ENCODE measurements at regions not wholly inside any gene's neighbourhood (a gene's known extent, or its start where the extent isn't known, plus 50 kb on each side); places are given as distances from the start of the nearest gene placed in this dataset.

DNA sequence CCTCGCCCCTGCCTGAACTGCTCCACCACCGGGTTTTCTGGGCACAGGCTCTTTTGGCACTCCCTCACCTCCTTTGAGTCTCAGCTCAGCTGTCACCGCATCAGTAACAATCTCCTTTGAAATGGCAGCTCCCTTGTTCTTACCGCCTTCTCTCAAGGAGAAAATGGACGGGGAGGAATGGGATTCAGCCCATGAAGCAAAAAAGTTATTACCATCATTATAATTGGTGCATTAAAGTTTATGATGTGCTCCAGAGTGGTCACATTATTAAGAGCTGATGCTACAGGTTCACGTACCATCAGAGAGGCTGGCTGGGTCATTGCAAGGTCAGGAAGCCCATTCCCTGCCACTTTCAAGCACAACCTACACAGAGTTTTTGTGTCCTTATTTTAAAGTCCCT is 344.7 kb downstream of the AGTPBP1 start:
- dilution Hi-C loops (cut with MboI; ENCODE audit: extremely low pct_ligation_motif_present, low sequenced_read_pairs): no loop called here
- Histone ChIP-seq H3K4me1 (ENCODE audit: control insufficient read depth, extremely low read depth, insufficient read depth, low read length) (no peaks in the 10 kb centered on the region), H3K36me3 (ENCODE audit: control insufficient read depth in 2 of 2, extremely low read depth in 1 of 2, insufficient read depth in 2 of 2, low read length in 2 of 2) (no peaks in the 10 kb centered on the region), H3K4me2 (ENCODE audit: control insufficient read depth, extremely low read depth, insufficient read depth, low read depth, low read length) (no peak overlapping the region), H3K9me3 (ENCODE audit: control insufficient read depth, low read depth, low read length) (no peaks in the 10 kb centered on the region), H3K9ac (ENCODE audit: control insufficient read depth, extremely low read depth, insufficient read depth, low read length) (no peak overlapping the region), H3K4me3 (ENCODE audit: control insufficient read depth in 2 of 3, extremely low read depth in 1 of 3, insufficient read depth in 2 of 3, low read depth in 1 of 3, low read length in 3 of 3) (no peak overlapping the region), H4K20me1 (ENCODE audit: control insufficient read depth, extremely low read depth, insufficient read depth, low read length) (no peaks in the 10 kb centered on the region), H3K79me2 (ENCODE audit: control insufficient read depth, insufficient read depth, low read length) (no peaks in the 10 kb centered on the region), H3K27ac (ENCODE audit: control insufficient read depth, insufficient read depth, low read length) (no peak overlapping the region), H2AFZ (ENCODE audit: control insufficient read depth, low read length) (no peak overlapping the region), H3K9me1 (ENCODE audit: control insufficient read depth, extremely low read depth, insufficient read depth, low read length) (no peaks in the 10 kb centered on the region), H3K27me3 (ENCODE audit: control insufficient read depth, extremely low read depth, insufficient read depth, low read length) (no peaks in the 10 kb centered on the region)
- no peak for FAIRE-seq
- TF ChIP-seq, protein P1, sequence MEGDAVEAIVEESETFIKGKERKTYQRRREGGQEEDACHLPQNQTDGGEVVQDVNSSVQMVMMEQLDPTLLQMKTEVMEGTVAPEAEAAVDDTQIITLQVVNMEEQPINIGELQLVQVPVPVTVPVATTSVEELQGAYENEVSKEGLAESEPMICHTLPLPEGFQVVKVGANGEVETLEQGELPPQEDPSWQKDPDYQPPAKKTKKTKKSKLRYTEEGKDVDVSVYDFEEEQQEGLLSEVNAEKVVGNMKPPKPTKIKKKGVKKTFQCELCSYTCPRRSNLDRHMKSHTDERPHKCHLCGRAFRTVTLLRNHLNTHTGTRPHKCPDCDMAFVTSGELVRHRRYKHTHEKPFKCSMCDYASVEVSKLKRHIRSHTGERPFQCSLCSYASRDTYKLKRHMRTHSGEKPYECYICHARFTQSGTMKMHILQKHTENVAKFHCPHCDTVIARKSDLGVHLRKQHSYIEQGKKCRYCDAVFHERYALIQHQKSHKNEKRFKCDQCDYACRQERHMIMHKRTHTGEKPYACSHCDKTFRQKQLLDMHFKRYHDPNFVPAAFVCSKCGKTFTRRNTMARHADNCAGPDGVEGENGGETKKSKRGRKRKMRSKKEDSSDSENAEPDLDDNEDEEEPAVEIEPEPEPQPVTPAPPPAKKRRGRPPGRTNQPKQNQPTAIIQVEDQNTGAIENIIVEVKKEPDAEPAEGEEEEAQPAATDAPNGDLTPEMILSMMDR (optimal IDR thresholded peaks at IDR 0.05 in 1 of 3, IDR thresholded peaks at IDR 0.05 in 1 of 3, conservative IDR thresholded peaks at IDR 0.05 in 1 of 3; ENCODE audit: extremely low read depth in 1 of 3, insufficient read depth in 2 of 3, low read length in 3 of 3): no peak
- no peak for TF ChIP-seq EZH2 (IDR thresholded peaks at IDR 0.05; ENCODE audit: low read length)
- no peak for DNase-seq (ENCODE audit: low read depth, low spot score)

DNA sequence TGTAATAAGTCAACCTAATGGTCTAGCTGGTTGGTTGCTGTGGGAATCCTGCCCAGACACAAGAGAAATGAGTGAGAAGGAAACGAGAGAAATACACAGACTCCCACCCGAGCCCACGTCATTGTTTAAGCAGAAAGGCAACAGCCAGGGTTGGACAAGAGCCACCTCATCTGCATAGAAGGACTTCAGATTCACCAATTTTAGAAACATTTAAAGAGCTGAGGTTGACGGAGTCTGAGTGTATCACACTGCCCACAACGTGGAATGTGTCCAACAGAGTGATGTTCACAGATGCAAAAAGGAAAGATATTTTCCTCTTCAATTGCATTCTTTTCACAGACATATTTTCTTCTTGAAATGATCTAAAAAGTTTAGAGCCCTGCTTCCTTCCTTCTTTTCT is 349.5 kb downstream of the AGTPBP1 start:
- no peak overlapping the region for H3K4me2 ChIP-seq (ENCODE audit: control insufficient read depth, extremely low read depth, insufficient read depth, low read depth, low read length)
- DNase-seq (ENCODE audit: low read depth, low spot score) (no peak), FAIRE-seq (no peak)
- H3K4me3 ChIP-seq (ENCODE audit: control insufficient read depth in 2 of 3, extremely low read depth in 1 of 3, insufficient read depth in 2 of 3, low read depth in 1 of 3, low read length in 3 of 3): no peak overlapping the region
- no peak overlapping the region for H3K9ac ChIP-seq (ENCODE audit: control insufficient read depth, extremely low read depth, insufficient read depth, low read length)
- H3K9me1 ChIP-seq (ENCODE audit: control insufficient read depth, extremely low read depth, insufficient read depth, low read length): no peaks in the 10 kb centered on the region
- H3K27ac ChIP-seq (ENCODE audit: control insufficient read depth, insufficient read depth, low read length): no peak overlapping the region
- H3K79me2 ChIP-seq (ENCODE audit: control insufficient read depth, insufficient read depth, low read length): no peaks in the 10 kb centered on the region
- TF ChIP-seq, protein P1 (optimal IDR thresholded peaks at IDR 0.05 in 1 of 3, IDR thresholded peaks at IDR 0.05 in 1 of 3, conservative IDR thresholded peaks at IDR 0.05 in 1 of 3; ENCODE audit: extremely low read depth in 1 of 3, insufficient read depth in 2 of 3, low read length in 3 of 3): no peak
- TF ChIP-seq EZH2 (IDR thresholded peaks at IDR 0.05; ENCODE audit: low read length): no peak
- no peaks in the 10 kb centered on the region for H3K27me3 ChIP-seq (ENCODE audit: control insufficient read depth, extremely low read depth, insufficient read depth, low read length)
- no peaks in the 10 kb centered on the region for H4K20me1 ChIP-seq (ENCODE audit: control insufficient read depth, extremely low read depth, insufficient read depth, low read length)
- no peaks in the 10 kb centered on the region for H3K4me1 ChIP-seq (ENCODE audit: control insufficient read depth, extremely low read depth, insufficient read depth, low read length)
- H3K9me3 ChIP-seq (ENCODE audit: control insufficient read depth, low read depth, low read length): no peaks in the 10 kb centered on the region
- dilution Hi-C loops (cut with MboI; ENCODE audit: extremely low pct_ligation_motif_present, low sequenced_read_pairs): no loop called here
- H2AFZ ChIP-seq (ENCODE audit: control insufficient read depth, low read length): no peak overlapping the region
- H3K36me3 ChIP-seq (ENCODE audit: control insufficient read depth in 2 of 2, extremely low read depth in 1 of 2, insufficient read depth in 2 of 2, low read length in 2 of 2): no peaks in the 10 kb centered on the region
